H9 (cell line): ENCODE measurements at regions not wholly inside any gene's neighbourhood (a gene's known extent, or its start where the extent isn't known, plus 50 kb on each side); places are given as distances from the start of the nearest gene placed in this dataset.

Experiments used
- DNase-seq: peaks from one replicate; pipeline ENCODE4 v3.0.0-alpha.2; 2017
- H2AFZ ChIP-seq: one replicate; pipeline ENCODE4 v1.6.1; 2013; ENCODE audit warnings: mild to moderate bottlenecking, low read length, control low read depth, moderate library complexity
- H2AK5ac ChIP-seq: 2 replicates; pipeline ENCODE4 v1.6.1; 2013; ENCODE audit warnings: low read length, control low read depth, mixed read lengths; ENCODE audit not compliant: insufficient read length
- H2BK120ac ChIP-seq: one replicate; pipeline ENCODE4 v1.6.1; 2013; ENCODE audit warnings: low read depth, mild to moderate bottlenecking, low read length, control low read depth, inconsistent platforms; ENCODE audit not compliant: poor library complexity, severe bottlenecking
- H2BK12ac ChIP-seq: 2 replicates; pipeline ENCODE4 v1.6.1; 2013; ENCODE audit warnings: low read length, control low read depth, mixed read lengths, low read depth; ENCODE audit not compliant: insufficient read length
- H2BK15ac ChIP-seq: 2 replicates; pipeline ENCODE4 v1.6.1; 2013; ENCODE audit warnings: low read depth, low read length, control low read depth
- H2BK20ac ChIP-seq: one replicate; pipeline ENCODE4 v1.6.1; 2013; ENCODE audit warnings: low read depth, mild to moderate bottlenecking, low read length, control low read depth, inconsistent platforms; ENCODE audit not compliant: poor library complexity, severe bottlenecking
- H2BK5ac ChIP-seq: 2 replicates; pipeline ENCODE4 v1.6.1; 2013; ENCODE audit warnings: low read length, control low read depth, mixed read lengths; ENCODE audit not compliant: insufficient read length
- H3K14ac ChIP-seq: 2 replicates; pipeline ENCODE4 v1.6.1; 2013; ENCODE audit warnings: low read length, control low read depth; ENCODE audit not compliant: insufficient read depth
- H3K18ac ChIP-seq: 2 replicates; pipeline ENCODE4 v1.6.1; 2013; ENCODE audit warnings: low read depth, mild to moderate bottlenecking, mixed read lengths, low read length, control low read depth; ENCODE audit not compliant: insufficient read length
- H3K23ac ChIP-seq: 2 replicates; pipeline ENCODE4 v1.6.1; 2013; ENCODE audit warnings: low read length, control low read depth, mixed read lengths, low read depth; ENCODE audit not compliant: insufficient read length
- H3K23me2 ChIP-seq: 2 replicates; pipeline ENCODE4 v1.6.1; 2013; ENCODE audit warnings: low read depth, mild to moderate bottlenecking, mixed read lengths, low read length, control low read depth; ENCODE audit not compliant: insufficient read length, poor library complexity, severe bottlenecking
- H3K27ac ChIP-seq: 2 replicates; pipeline ENCODE4 v1.5.1; 2013; ENCODE audit warnings: low read length, control low read depth, mixed read lengths, low read depth; ENCODE audit not compliant: insufficient read length
- H3K27me3 ChIP-seq: 2 replicates; pipeline ENCODE4 v1.6.1; 2013; ENCODE audit warnings: low read length, control low read depth, inconsistent platforms; ENCODE audit not compliant: insufficient read depth
- H3K4ac ChIP-seq: 2 replicates; pipeline ENCODE4 v1.6.1; 2013; ENCODE audit warnings: low read depth, mild to moderate bottlenecking, control low read depth, inconsistent platforms, low read length, moderate library complexity
- H3K4me1 ChIP-seq: 2 replicates; pipeline ENCODE4 v1.6.1; 2013; ENCODE audit warnings: low read length, control low read depth, inconsistent platforms; ENCODE audit not compliant: insufficient read depth
- H3K4me2 ChIP-seq: 2 replicates; pipeline ENCODE4 v1.6.1; 2013; ENCODE audit warnings: low read length, control low read depth, mixed read lengths; ENCODE audit not compliant: insufficient read length, insufficient read depth
- H3K56ac ChIP-seq: 2 replicates; pipeline ENCODE4 v1.6.1; 2013; ENCODE audit warnings: low read depth, mild to moderate bottlenecking, mixed read lengths, low read length, control low read depth; ENCODE audit not compliant: insufficient read length
- H3K79me1 ChIP-seq: 2 replicates; pipeline ENCODE4 v1.6.1; 2013; ENCODE audit warnings: low read depth, mild to moderate bottlenecking, moderate library complexity, low read length, control low read depth, inconsistent platforms; ENCODE audit not compliant: insufficient read depth, poor library complexity, severe bottlenecking
- H3K79me2 ChIP-seq: 2 replicates; pipeline ENCODE4 v1.6.1; 2013; ENCODE audit warnings: low read length, control low read depth, inconsistent platforms; ENCODE audit not compliant: insufficient read depth
- H3K9ac ChIP-seq: 2 replicates; pipeline ENCODE4 v1.6.1; 2013; ENCODE audit warnings: low read length, control low read depth, mixed read lengths; ENCODE audit not compliant: insufficient read length; ENCODE audit errors: extremely low read depth
- H3K9me3 ChIP-seq: one replicate; pipeline ENCODE4 v1.6.1; 2013; ENCODE audit warnings: low read depth, low read length, inconsistent platforms; ENCODE audit not compliant: control insufficient read depth
- H3T11ph ChIP-seq: one replicate; pipeline ENCODE4 v1.6.1; 2013; ENCODE audit warnings: mild to moderate bottlenecking, low read length, control low read depth, inconsistent platforms
- H4K20me1 ChIP-seq: one replicate; pipeline ENCODE4 v1.6.1; 2013; ENCODE audit not compliant: control insufficient read depth, insufficient read length, insufficient read depth
- H4K5ac ChIP-seq: 2 replicates; pipeline ENCODE4 v1.6.1; 2013; ENCODE audit warnings: low read depth, mild to moderate bottlenecking, mixed read lengths, low read length, control low read depth; ENCODE audit not compliant: insufficient read length
- H4K8ac ChIP-seq: replicated peaks from 2 replicates; pipeline ENCODE4 v1.6.1; 2013; ENCODE audit warnings: low read length, control low read depth, mixed read lengths, low read depth; ENCODE audit not compliant: insufficient read length
- H4K91ac ChIP-seq: 2 replicates; pipeline ENCODE4 v1.6.1; 2013; ENCODE audit warnings: low read depth, mild to moderate bottlenecking, moderate library complexity, mixed read lengths, low read length, control low read depth; ENCODE audit not compliant: insufficient read length
- H3K27ac Mint-ChIP-seq, 3 experiments: 2 replicates in 2 of 3; 3 replicates in 1 of 3; pipeline ENCODE4 v1.8.0; 2020 to 2021; ENCODE audit warnings: mixed read lengths in 3 of 3, mild to moderate bottlenecking in 1 of 3, moderate library complexity in 1 of 3
- H3K27me3 Mint-ChIP-seq: 2 replicates; pipeline ENCODE4 v1.8.0; 2021; ENCODE audit warnings: low read depth, mild to moderate bottlenecking, moderate library complexity, mixed read lengths
- H3K36me3 Mint-ChIP-seq, 3 experiments: 2 replicates in 2 of 3; 3 replicates in 1 of 3; pipeline ENCODE4 v1.8.0; 2020 to 2021; ENCODE audit warnings: low read depth in 3 of 3, mixed read lengths in 3 of 3; ENCODE audit not compliant: insufficient read depth in 1 of 3
- H3K4me1 Mint-ChIP-seq, 2 experiments: 2 replicates each; pipeline ENCODE4 v1.8.0; 2020; ENCODE audit warnings: mixed read lengths in 2 of 2
- H3K4me3 Mint-ChIP-seq, 2 experiments: 2 replicates in 1 of 2; 3 replicates in 1 of 2; pipeline ENCODE4 v1.8.0; 2020 to 2021; ENCODE audit warnings: mild to moderate bottlenecking in 2 of 2, mixed read lengths in 2 of 2, moderate library complexity in 1 of 2
- H3K9me3 Mint-ChIP-seq, 2 experiments: 2 replicates in 1 of 2; 3 replicates in 1 of 2; pipeline ENCODE4 v1.8.0; 2020; ENCODE audit warnings: mild to moderate bottlenecking in 2 of 2, mixed read lengths in 2 of 2, moderate library complexity in 1 of 2
- WGBS: extraction: QIAGEN DNeasy Blood & Tissue Kit; methylation state at CpG from one replicate; pipeline ENCODE4 v1.1.7; 2013; ENCODE audit warnings: missing lambda C conversion rate, low lambda C conversion rate, mixed read lengths; ENCODE audit not compliant: insufficient read length; ENCODE audit errors: extremely low coverage; 5-methylcytosine and 5-hydroxymethylcytosine counted together
- TF ChIP-seq, protein P1 (sequence below): fragments of 200-600 bp; sonication (generic); conservative IDR thresholded peaks from 3 replicates; pipeline ENCODE4 v1.8.0; 2021; ENCODE audit warnings: antibody characterized with exemption, mild to moderate bottlenecking

DNA sequence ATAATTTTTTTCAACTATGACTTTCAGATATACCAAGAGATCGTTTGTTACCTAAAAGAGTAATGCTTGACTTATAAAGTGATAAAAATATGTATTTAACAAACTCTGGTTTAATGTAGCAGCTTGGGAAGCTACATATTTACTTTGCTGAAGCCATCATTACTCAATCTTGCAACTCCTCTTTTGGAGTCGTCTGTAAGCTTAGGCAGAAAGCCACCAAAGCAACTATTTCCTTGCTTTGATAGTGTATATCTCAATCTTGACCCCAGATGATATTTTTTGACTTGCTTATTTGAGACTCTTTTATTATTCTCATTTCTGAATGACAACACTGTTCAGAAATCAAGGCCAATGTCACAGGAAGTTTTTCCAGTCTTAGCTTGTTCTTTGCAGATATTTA lies 183.0 kb downstream of the SAMD5 start:
- Histone ChIP-seq H3K27me3 (no peaks in the 10 kb centered on the region), H2BK120ac (no peak overlapping the region), H4K5ac (no peak overlapping the region), H2BK5ac (no peak overlapping the region), H4K8ac (no peak overlapping the region), H2AK5ac (no peak overlapping the region), H3K79me2 (no peaks in the 10 kb centered on the region), H2BK20ac (no peak overlapping the region), H3K4me2 (no peak overlapping the region), H2BK15ac (no peak overlapping the region), H2AFZ (no peak overlapping the region), H4K91ac (no peak overlapping the region), H3K56ac (no peak overlapping the region), H3K23me2 (no peaks in the 10 kb centered on the region), H3K18ac (no peak overlapping the region), H3K14ac (no peak overlapping the region), H2BK12ac (no peak overlapping the region), H3K4me1 (no peaks in the 10 kb centered on the region), H3K79me1 (no peaks in the 10 kb centered on the region), H3K27ac (no peak overlapping the region), H4K20me1 (no peaks in the 10 kb centered on the region), H3K9me3 (no peaks in the 10 kb centered on the region), H3K23ac (no peak overlapping the region), H3T11ph (no peak overlapping the region), H3K4ac (no peak overlapping the region), H3K9ac (no peak overlapping the region)
- no peak overlapping the region for H3K4me3 Mint-ChIP-seq
- H3K4me1 Mint-ChIP-seq: no peaks in the 10 kb centered on the region
- H3K27me3 Mint-ChIP-seq: no peaks in the 10 kb centered on the region
- WGBS: no CpG with 5 or more reads among the region's 2 CpGs
- H3K27ac Mint-ChIP-seq: no peak overlapping the region
- H3K36me3 Mint-ChIP-seq: no peaks in the 10 kb centered on the region
- TF ChIP-seq, protein P1, sequence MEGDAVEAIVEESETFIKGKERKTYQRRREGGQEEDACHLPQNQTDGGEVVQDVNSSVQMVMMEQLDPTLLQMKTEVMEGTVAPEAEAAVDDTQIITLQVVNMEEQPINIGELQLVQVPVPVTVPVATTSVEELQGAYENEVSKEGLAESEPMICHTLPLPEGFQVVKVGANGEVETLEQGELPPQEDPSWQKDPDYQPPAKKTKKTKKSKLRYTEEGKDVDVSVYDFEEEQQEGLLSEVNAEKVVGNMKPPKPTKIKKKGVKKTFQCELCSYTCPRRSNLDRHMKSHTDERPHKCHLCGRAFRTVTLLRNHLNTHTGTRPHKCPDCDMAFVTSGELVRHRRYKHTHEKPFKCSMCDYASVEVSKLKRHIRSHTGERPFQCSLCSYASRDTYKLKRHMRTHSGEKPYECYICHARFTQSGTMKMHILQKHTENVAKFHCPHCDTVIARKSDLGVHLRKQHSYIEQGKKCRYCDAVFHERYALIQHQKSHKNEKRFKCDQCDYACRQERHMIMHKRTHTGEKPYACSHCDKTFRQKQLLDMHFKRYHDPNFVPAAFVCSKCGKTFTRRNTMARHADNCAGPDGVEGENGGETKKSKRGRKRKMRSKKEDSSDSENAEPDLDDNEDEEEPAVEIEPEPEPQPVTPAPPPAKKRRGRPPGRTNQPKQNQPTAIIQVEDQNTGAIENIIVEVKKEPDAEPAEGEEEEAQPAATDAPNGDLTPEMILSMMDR: no peak
- no peak for DNase-seq
- no peaks in the 10 kb centered on the region for H3K9me3 Mint-ChIP-seq
